OCI-LY7 (cell line): ENCODE measurements at regions not wholly inside any gene's neighbourhood (a gene's known extent, or its start where the extent isn't known, plus 50 kb on each side); places are given as distances from the start of the nearest gene placed in this dataset.

ENCODE experiments used
- BruUV-seq: library from RNA; stranded (reverse); fragments of 400-500 nt; replicated peaks from 2 replicates; lab custom pipeline; 2021; lab: Mats Ljungman, UMichigan
- CTCF ChIA-PET: fragments of 300-600 bp; sonication (Branson Sonifier 250); formaldehyde crosslinking; loops from one replicate; lab custom pipeline; 2022; ENCODE audit warnings: antibody characterized with exemption; ENCODE audit not compliant: unreplicated experiment; lab: Charles Lee
- POLR2A ChIA-PET: fragments of 300-600 bp; sonication (Branson Sonifier 250); formaldehyde crosslinking; loops from one replicate; lab custom pipeline; 2022; ENCODE audit warnings: antibody characterized with exemption; lab: Charles Lee
- DNase-seq: peaks from one replicate; pipeline ENCODE4 v3.0.0-alpha.2; 2015; ENCODE audit warnings: low spot score
- H2AFZ ChIP-seq: fragments of 200-600 bp; sonication (generic), shearing (Covaris generic); 2 replicates; pipeline ENCODE4 v1.6.1; 2014; ENCODE audit warnings: mild to moderate bottlenecking, antibody characterized with exemption, low read length, moderate library complexity
- H3K27ac ChIP-seq: fragments of 200-600 bp; sonication (generic); 2 replicates; pipeline ENCODE4 v1.5.1; 2014; ENCODE audit warnings: mixed run types, low read depth, mild to moderate bottlenecking, moderate library complexity, low read length, inconsistent platforms; ENCODE audit not compliant: poor library complexity, severe bottlenecking
- H3K36me3 ChIP-seq: fragments of 200-600 bp; sonication (generic); 2 replicates; pipeline ENCODE4 v1.6.1; 2014; ENCODE audit warnings: mild to moderate bottlenecking, antibody characterized with exemption, low read length, moderate library complexity, mixed read lengths; ENCODE audit not compliant: insufficient read depth
- H3K4me1 ChIP-seq: fragments of 200-600 bp; sonication (generic); 2 replicates; pipeline ENCODE4 v1.5.1; 2014; ENCODE audit warnings: mild to moderate bottlenecking, low read length; ENCODE audit not compliant: insufficient read depth, poor library complexity, severe bottlenecking
- H3K4me2 ChIP-seq: fragments of 200-600 bp; sonication (generic); 2 replicates; pipeline ENCODE4 v1.6.1; 2014; ENCODE audit warnings: mild to moderate bottlenecking, low read length
- H3K4me3 ChIP-seq: fragments of 200-600 bp; sonication (generic); 2 replicates; pipeline ENCODE4 v1.5.1; 2014; ENCODE audit warnings: mild to moderate bottlenecking, low read depth, low read length; ENCODE audit not compliant: poor library complexity, severe bottlenecking
- H3K79me2 ChIP-seq: fragments of 200-600 bp; sonication (generic); 2 replicates; pipeline ENCODE4 v1.6.1; 2016; ENCODE audit warnings: low read depth, mild to moderate bottlenecking, low read length, moderate library complexity, mixed read lengths; ENCODE audit not compliant: insufficient read depth
- H3K9me2 ChIP-seq: fragments of 200-600 bp; sonication (generic); 2 replicates; pipeline ENCODE4 v1.6.1; 2016; ENCODE audit warnings: mild to moderate bottlenecking, low read length, mixed read lengths; ENCODE audit not compliant: insufficient read depth
- H3K9me3 ChIP-seq: fragments of 200-600 bp; sonication (generic); 2 replicates; pipeline ENCODE4 v1.6.1; 2014; ENCODE audit warnings: mild to moderate bottlenecking, mixed run types, low read length, mixed read lengths
- H4K20me1 ChIP-seq: fragments of 200-600 bp; sonication (generic); 2 replicates; pipeline ENCODE4 v1.6.1; 2014; ENCODE audit warnings: mild to moderate bottlenecking, antibody characterized with exemption, low read length, moderate library complexity, mixed read lengths; ENCODE audit not compliant: insufficient read depth
- CTCF ChIP-seq: fragments of 200-600 bp; sonication (generic); conservative IDR thresholded peaks from 2 replicates; pipeline ENCODE4 v1.5.1; 2014; ENCODE audit warnings: mild to moderate bottlenecking, antibody characterized with exemption, low read length, moderate library complexity, mixed read lengths
- EZH2phosphoT487 ChIP-seq: fragments of 200-600 bp; sonication (generic); IDR thresholded peaks from 2 replicates; pipeline ENCODE4 v1.6.1; 2018; ENCODE audit warnings: low read depth, borderline replicate concordance, mild to moderate bottlenecking, mixed run types, antibody characterized with exemption, low read length, moderate library complexity, mixed read lengths
- intact Hi-C: fragments of 100-400 bp; cut with micrococcal nuclease; formaldehyde crosslinking; loops from one replicate; pipeline ENCODE4 v1.10.0; 2022; ENCODE audit not compliant: unreplicated experiment

- no peaks in the 10 kb centered on the region for H3K36me3 ChIP-seq
- no peaks in the 10 kb centered on the region for H3K9me3 ChIP-seq
- BruUV-seq: no TSS peak
- intact Hi-C loops: no loop called here
- no peaks in the 10 kb centered on the region for H3K79me2 ChIP-seq
- no peak overlapping the region for H2AFZ ChIP-seq
- TF ChIP-seq CTCF: no peak
- TF ChIP-seq EZH2phosphoT487: no peak
- H3K4me2 ChIP-seq: no peak overlapping the region
- CTCF ChIA-PET: no interaction called here
- no peaks in the 10 kb centered on the region for H4K20me1 ChIP-seq
- H3K9me2 ChIP-seq: no peaks in the 10 kb centered on the region
- no peaks in the 10 kb centered on the region for H3K4me1 ChIP-seq
- POLR2A ChIA-PET: no interaction called here
- no peak for DNase-seq
- no peak overlapping the region for H3K4me3 ChIP-seq
- H3K27ac ChIP-seq: no peak overlapping the region
Observed at GRCh38 chrX:128739539-128739938, 687.3 kb upstream of the ACTRT1 start.

GRCh38 chrX:128728943-128729342 lies 676.7 kb upstream of the ACTRT1 start:
- no peak for TF ChIP-seq CTCF
- no peak for TF ChIP-seq EZH2phosphoT487

GRCh38 chrX:128717635-128718578 lies 665.7 kb upstream of the ACTRT1 start:
- no peaks in the 10 kb centered on the region for H3K36me3 ChIP-seq
- intact Hi-C loops: no loop called here
- no peak for DNase-seq
- H3K79me2 ChIP-seq: no peaks in the 10 kb centered on the region
- no peaks in the 10 kb centered on the region for H3K9me2 ChIP-seq
- POLR2A ChIA-PET: no interaction called here
- H3K9me3 ChIP-seq: no peaks in the 10 kb centered on the region
- no peak overlapping the region for H2AFZ ChIP-seq
- CTCF ChIA-PET: no interaction called here
- no peak overlapping the region for H3K4me3 ChIP-seq
- BruUV-seq: no TSS peak
- no peaks in the 10 kb centered on the region for H4K20me1 ChIP-seq
- no peak for TF ChIP-seq EZH2phosphoT487
- H3K4me1 ChIP-seq: no peaks in the 10 kb centered on the region
- no peak overlapping the region for H3K4me2 ChIP-seq
- H3K27ac ChIP-seq: no peak overlapping the region

More at GRCh38 chrX:128728943-128729342, 676.7 kb upstream of the ACTRT1 start:
- no TSS peak for BruUV-seq
- intact Hi-C loops: no loop called here
- Histone ChIP-seq H3K4me1 (no peaks in the 10 kb centered on the region), H3K9me3 (no peaks in the 10 kb centered on the region), H2AFZ (no peak overlapping the region), H3K79me2 (no peaks in the 10 kb centered on the region), H3K27ac (no peak overlapping the region), H3K4me2 (no peak overlapping the region), H4K20me1 (no peaks in the 10 kb centered on the region), H3K4me3 (no peak overlapping the region), H3K9me2 (no peaks in the 10 kb centered on the region), H3K36me3 (no peaks in the 10 kb centered on the region)
- DNase-seq: no peak
- POLR2A ChIA-PET: no interaction called here
- CTCF ChIA-PET: no interaction called here
